H1 (cell line): ENCODE measurements at regions not wholly inside any gene's neighbourhood (a gene's known extent, or its start where the extent isn't known, plus 50 kb on each side); places are given as distances from the start of the nearest gene placed in this dataset.

Experiments used
- ASH2L ChIP-seq: fragments of 200-600, 300-600 bp; sonication (generic); IDR thresholded peaks from one replicate; pipeline ENCODE4 v1.7.1; 2017; ENCODE audit warnings: low read length
- BRCA1 ChIP-seq: IDR thresholded peaks from 2 replicates; pipeline ENCODE4 v1.6.1; 2012; ENCODE audit warnings: low read depth, low read length, improper control_type of control experiment
- JUN ChIP-seq: IDR thresholded peaks from 2 replicates; pipeline ENCODE4 v1.6.1; 2011; ENCODE audit warnings: low read depth, mild to moderate bottlenecking, improper control_type of control experiment, low read length
- PHF8 ChIP-seq: fragments of 200-600 bp; sonication (generic); conservative IDR thresholded peaks from 2 replicates; pipeline ENCODE4 v1.7.1; 2012; ENCODE audit warnings: low read depth, mild to moderate bottlenecking, inconsistent platforms, low read length, moderate library complexity
- TF ChIP-seq, protein P1 (sequence below): fragments of 300-600 bp; sonication (generic); IDR thresholded peaks from 2 replicates; pipeline ENCODE4 v1.7.1; 2012; ENCODE audit warnings: low read length, moderate library complexity, mild to moderate bottlenecking, inconsistent platforms; ENCODE audit not compliant: insufficient replicate concordance

DNA sequence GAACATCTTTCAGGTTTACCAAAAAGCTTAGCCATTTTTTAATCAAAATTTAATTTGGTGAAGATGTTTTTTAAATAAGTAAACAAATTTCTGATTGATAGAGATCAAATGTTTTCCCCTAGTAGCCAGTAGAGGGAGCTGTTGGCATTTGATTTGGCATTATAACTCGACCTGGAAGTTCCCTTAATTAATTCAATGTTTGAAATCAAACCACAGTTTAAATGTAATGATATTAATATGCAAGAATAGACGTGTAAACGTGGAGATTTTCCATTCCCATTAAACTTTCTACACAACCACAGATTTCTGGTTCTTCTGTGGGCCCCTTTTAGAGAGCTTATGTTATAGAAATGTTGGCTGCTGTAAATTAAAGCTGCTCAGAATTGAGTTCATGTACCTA is 148.1 kb upstream of the MPDZ start (continued):
- TF ChIP-seq, protein P1, sequence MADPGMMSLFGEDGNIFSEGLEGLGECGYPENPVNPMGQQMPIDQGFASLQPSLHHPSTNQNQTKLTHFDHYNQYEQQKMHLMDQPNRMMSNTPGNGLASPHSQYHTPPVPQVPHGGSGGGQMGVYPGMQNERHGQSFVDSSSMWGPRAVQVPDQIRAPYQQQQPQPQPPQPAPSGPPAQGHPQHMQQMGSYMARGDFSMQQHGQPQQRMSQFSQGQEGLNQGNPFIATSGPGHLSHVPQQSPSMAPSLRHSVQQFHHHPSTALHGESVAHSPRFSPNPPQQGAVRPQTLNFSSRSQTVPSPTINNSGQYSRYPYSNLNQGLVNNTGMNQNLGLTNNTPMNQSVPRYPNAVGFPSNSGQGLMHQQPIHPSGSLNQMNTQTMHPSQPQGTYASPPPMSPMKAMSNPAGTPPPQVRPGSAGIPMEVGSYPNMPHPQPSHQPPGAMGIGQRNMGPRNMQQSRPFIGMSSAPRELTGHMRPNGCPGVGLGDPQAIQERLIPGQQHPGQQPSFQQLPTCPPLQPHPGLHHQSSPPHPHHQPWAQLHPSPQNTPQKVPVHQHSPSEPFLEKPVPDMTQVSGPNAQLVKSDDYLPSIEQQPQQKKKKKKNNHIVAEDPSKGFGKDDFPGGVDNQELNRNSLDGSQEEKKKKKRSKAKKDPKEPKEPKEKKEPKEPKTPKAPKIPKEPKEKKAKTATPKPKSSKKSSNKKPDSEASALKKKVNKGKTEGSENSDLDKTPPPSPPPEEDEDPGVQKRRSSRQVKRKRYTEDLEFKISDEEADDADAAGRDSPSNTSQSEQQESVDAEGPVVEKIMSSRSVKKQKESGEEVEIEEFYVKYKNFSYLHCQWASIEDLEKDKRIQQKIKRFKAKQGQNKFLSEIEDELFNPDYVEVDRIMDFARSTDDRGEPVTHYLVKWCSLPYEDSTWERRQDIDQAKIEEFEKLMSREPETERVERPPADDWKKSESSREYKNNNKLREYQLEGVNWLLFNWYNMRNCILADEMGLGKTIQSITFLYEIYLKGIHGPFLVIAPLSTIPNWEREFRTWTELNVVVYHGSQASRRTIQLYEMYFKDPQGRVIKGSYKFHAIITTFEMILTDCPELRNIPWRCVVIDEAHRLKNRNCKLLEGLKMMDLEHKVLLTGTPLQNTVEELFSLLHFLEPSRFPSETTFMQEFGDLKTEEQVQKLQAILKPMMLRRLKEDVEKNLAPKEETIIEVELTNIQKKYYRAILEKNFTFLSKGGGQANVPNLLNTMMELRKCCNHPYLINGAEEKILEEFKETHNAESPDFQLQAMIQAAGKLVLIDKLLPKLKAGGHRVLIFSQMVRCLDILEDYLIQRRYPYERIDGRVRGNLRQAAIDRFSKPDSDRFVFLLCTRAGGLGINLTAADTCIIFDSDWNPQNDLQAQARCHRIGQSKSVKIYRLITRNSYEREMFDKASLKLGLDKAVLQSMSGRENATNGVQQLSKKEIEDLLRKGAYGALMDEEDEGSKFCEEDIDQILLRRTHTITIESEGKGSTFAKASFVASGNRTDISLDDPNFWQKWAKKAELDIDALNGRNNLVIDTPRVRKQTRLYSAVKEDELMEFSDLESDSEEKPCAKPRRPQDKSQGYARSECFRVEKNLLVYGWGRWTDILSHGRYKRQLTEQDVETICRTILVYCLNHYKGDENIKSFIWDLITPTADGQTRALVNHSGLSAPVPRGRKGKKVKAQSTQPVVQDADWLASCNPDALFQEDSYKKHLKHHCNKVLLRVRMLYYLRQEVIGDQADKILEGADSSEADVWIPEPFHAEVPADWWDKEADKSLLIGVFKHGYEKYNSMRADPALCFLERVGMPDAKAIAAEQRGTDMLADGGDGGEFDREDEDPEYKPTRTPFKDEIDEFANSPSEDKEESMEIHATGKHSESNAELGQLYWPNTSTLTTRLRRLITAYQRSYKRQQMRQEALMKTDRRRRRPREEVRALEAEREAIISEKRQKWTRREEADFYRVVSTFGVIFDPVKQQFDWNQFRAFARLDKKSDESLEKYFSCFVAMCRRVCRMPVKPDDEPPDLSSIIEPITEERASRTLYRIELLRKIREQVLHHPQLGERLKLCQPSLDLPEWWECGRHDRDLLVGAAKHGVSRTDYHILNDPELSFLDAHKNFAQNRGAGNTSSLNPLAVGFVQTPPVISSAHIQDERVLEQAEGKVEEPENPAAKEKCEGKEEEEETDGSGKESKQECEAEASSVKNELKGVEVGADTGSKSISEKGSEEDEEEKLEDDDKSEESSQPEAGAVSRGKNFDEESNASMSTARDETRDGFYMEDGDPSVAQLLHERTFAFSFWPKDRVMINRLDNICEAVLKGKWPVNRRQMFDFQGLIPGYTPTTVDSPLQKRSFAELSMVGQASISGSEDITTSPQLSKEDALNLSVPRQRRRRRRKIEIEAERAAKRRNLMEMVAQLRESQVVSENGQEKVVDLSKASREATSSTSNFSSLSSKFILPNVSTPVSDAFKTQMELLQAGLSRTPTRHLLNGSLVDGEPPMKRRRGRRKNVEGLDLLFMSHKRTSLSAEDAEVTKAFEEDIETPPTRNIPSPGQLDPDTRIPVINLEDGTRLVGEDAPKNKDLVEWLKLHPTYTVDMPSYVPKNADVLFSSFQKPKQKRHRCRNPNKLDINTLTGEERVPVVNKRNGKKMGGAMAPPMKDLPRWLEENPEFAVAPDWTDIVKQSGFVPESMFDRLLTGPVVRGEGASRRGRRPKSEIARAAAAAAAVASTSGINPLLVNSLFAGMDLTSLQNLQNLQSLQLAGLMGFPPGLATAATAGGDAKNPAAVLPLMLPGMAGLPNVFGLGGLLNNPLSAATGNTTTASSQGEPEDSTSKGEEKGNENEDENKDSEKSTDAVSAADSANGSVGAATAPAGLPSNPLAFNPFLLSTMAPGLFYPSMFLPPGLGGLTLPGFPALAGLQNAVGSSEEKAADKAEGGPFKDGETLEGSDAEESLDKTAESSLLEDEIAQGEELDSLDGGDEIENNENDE, result no peak
- TF ChIP-seq ASH2L (no peak), JUN (no peak), PHF8 (no peak), BRCA1 (no peak)
